Ishikawa (cell line): ENCODE measurements at regions not wholly inside any gene's neighbourhood (a gene's known extent, or its start where the extent isn't known, plus 50 kb on each side); places are given as distances from the start of the nearest gene placed in this dataset.

Experiments used
- CEBPB ChIP-seq: IDR thresholded peaks from 2 replicates; pipeline ENCODE4 v1.6.1; 2012
- CREB1 ChIP-seq: IDR thresholded peaks from 2 replicates; pipeline ENCODE4 v1.6.1; 2012; ENCODE audit warnings: low read depth
- EP300 ChIP-seq: IDR thresholded peaks from 2 replicates; pipeline ENCODE4 v1.6.1; 2012; ENCODE audit warnings: borderline replicate concordance
- FOXM1 ChIP-seq: IDR thresholded peaks from 2 replicates; pipeline ENCODE4 v1.6.1; 2012; ENCODE audit warnings: low read depth, borderline replicate concordance
- RAD21 ChIP-seq: IDR thresholded peaks from 2 replicates; pipeline ENCODE4 v1.6.1; 2012; ENCODE audit warnings: low read depth
- REST ChIP-seq: IDR thresholded peaks from 2 replicates; pipeline ENCODE4 v1.6.1; 2012; ENCODE audit warnings: low read depth, mild to moderate bottlenecking
- TAF1 ChIP-seq: IDR thresholded peaks from 2 replicates; pipeline ENCODE4 v1.6.1; 2012; ENCODE audit warnings: low read depth, mild to moderate bottlenecking
- ZBTB7A ChIP-seq: IDR thresholded peaks from 2 replicates; pipeline ENCODE4 v1.6.1; 2012; ENCODE audit warnings: low read depth
- TF ChIP-seq, protein P1 (sequence below): IDR thresholded peaks from 2 replicates; pipeline ENCODE4 v1.6.1; 2012
- TF ChIP-seq, protein P2 (sequence below): IDR thresholded peaks from 2 replicates; pipeline ENCODE4 v1.6.1; 2012

DNA sequence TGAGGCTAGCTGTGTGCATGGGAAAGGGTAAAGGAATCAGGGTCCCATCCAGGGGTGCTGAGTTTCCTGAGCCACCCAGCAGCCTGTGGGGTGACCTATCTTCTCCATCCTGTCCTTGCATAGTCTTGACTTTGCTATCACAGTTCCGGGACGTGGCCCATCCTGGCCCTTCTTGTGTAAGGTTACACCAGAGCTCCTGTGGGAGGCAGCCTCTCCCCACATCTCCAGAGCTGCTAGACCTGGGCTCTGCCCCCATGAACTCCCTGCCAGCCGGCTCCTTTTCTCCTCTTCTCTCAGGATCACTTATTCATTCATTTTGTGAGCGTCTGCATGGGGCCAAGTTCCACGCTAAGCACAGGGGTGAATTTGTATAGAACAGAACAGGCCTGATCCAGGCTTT is 238.9 kb downstream of the TSHZ3 start:
- TF ChIP-seq, protein P1, sequence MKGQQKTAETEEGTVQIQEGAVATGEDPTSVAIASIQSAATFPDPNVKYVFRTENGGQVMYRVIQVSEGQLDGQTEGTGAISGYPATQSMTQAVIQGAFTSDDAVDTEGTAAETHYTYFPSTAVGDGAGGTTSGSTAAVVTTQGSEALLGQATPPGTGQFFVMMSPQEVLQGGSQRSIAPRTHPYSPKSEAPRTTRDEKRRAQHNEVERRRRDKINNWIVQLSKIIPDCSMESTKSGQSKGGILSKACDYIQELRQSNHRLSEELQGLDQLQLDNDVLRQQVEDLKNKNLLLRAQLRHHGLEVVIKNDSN: no peak
- TF ChIP-seq EP300: no peak
- no peak for TF ChIP-seq RAD21
- TF ChIP-seq, protein P2, sequence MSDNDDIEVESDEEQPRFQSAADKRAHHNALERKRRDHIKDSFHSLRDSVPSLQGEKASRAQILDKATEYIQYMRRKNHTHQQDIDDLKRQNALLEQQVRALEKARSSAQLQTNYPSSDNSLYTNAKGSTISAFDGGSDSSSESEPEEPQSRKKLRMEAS: no peak
- no peak for TF ChIP-seq CREB1
- no peak for TF ChIP-seq REST
- TF ChIP-seq CEBPB: no peak
- no peak for TF ChIP-seq TAF1
- TF ChIP-seq FOXM1: no peak
- TF ChIP-seq ZBTB7A: no peak
